ENCODE measurements at regions not wholly inside any gene's neighbourhood (a gene's known extent, or its start where the extent isn't known, plus 50 kb on each side); places are given as distances from the start of the nearest gene placed in this dataset.

GRCh38 chr14:45519766-45520165, 266.8 kb upstream of the MIS18BP1 start:
- WGBS (ENCODE audit: insufficient coverage, low coverage, missing lambda C conversion rate): 0% methylated on average over 1 of the region's 1 CpG
- CTCF ChIA-PET (ENCODE audit: low intra/inter-chr PET ratio): no interaction called here
- ATAC-seq (no peak), FAIRE-seq (no peak), DNase-seq (ENCODE audit: extremely low read depth in 1 of 4, low spot score in 3 of 4) (no peak)
- H3K4me2 ChIP-seq (ENCODE audit: insufficient read depth, low read length): no peak overlapping the region
- POLR2A ChIA-PET: no interaction called here
- no peaks in the 10 kb centered on the region for H3K79me2 ChIP-seq (ENCODE audit: control insufficient read depth, insufficient read depth, low read length)
- no peaks in the 10 kb centered on the region for H3K27me3 ChIP-seq (ENCODE audit: control insufficient read depth in 2 of 2, insufficient read depth in 2 of 2, low read length in 2 of 2)
- H3K9ac ChIP-seq (ENCODE audit: insufficient read depth in 1 of 2, low read depth in 2 of 2, low read length in 2 of 2): no peak overlapping the region
- H3K9me3 ChIP-seq (replicated peaks; ENCODE audit: control insufficient read depth, insufficient read depth, low read depth, low read length): no peaks in the 10 kb centered on the region
- no peaks in the 10 kb centered on the region for H3K4me1 ChIP-seq (replicated peaks in 1 of 2; ENCODE audit: control insufficient read depth in 2 of 2, insufficient read depth in 2 of 2, low read length in 2 of 2)
- intact Hi-C loops (cut with micrococcal nuclease): no loop called here
- H3K4me3 ChIP-seq: no peak overlapping the region
- H4K20me1 ChIP-seq (replicated peaks; ENCODE audit: control insufficient read depth, insufficient read depth, low read length): no peaks in the 10 kb centered on the region
- no peak overlapping the region for H3K27ac ChIP-seq (ENCODE audit: extremely low read depth, low read depth, low read length)
- in situ Hi-C loops (cut with MboI): no loop called here
- H3K9me1 ChIP-seq (ENCODE audit: control insufficient read depth, insufficient read depth, low read length): no peaks in the 10 kb centered on the region
- no peak overlapping the region for H2AFZ ChIP-seq (ENCODE audit: low read depth, low read length)
- no peak for TF ChIP-seq BCL6 (CRISPR knock-in tag; IDR thresholded peaks at IDR 0.05)
- no peak for TF ChIP-seq CREM (IDR thresholded peaks at IDR 0.05; ENCODE audit: low read depth)
- TF ChIP-seq, protein P1, sequence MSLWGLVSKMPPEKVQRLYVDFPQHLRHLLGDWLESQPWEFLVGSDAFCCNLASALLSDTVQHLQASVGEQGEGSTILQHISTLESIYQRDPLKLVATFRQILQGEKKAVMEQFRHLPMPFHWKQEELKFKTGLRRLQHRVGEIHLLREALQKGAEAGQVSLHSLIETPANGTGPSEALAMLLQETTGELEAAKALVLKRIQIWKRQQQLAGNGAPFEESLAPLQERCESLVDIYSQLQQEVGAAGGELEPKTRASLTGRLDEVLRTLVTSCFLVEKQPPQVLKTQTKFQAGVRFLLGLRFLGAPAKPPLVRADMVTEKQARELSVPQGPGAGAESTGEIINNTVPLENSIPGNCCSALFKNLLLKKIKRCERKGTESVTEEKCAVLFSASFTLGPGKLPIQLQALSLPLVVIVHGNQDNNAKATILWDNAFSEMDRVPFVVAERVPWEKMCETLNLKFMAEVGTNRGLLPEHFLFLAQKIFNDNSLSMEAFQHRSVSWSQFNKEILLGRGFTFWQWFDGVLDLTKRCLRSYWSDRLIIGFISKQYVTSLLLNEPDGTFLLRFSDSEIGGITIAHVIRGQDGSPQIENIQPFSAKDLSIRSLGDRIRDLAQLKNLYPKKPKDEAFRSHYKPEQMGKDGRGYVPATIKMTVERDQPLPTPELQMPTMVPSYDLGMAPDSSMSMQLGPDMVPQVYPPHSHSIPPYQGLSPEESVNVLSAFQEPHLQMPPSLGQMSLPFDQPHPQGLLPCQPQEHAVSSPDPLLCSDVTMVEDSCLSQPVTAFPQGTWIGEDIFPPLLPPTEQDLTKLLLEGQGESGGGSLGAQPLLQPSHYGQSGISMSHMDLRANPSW (CRISPR knock-in tag; IDR thresholded peaks at IDR 0.05): no peak
- no peak for TF ChIP-seq ILK (tag; IDR thresholded peaks at IDR 0.05; ENCODE audit: borderline replicate concordance, low read depth)
- no peaks in the 10 kb centered on the region for H3K36me3 ChIP-seq (ENCODE audit: control insufficient read depth, insufficient read depth, low read length)
- BruUV-seq (replicated peaks): no TSS peak

- Histone ChIP-seq H3K4me1 (replicated peaks in 1 of 2; ENCODE audit: control insufficient read depth in 2 of 2, insufficient read depth in 2 of 2, low read length in 2 of 2) (no peaks in the 10 kb centered on the region), H3K36me3 (ENCODE audit: control insufficient read depth, insufficient read depth, low read length) (no peaks in the 10 kb centered on the region), H3K4me2 (ENCODE audit: insufficient read depth, low read length) (no peak overlapping the region), H3K79me2 (ENCODE audit: control insufficient read depth, insufficient read depth, low read length) (no peaks in the 10 kb centered on the region), H3K4me3 (no peak overlapping the region), H3K27ac (ENCODE audit: extremely low read depth, low read depth, low read length) (no peak overlapping the region), H4K20me1 (replicated peaks; ENCODE audit: control insufficient read depth, insufficient read depth, low read length) (no peaks in the 10 kb centered on the region), H3K9me1 (ENCODE audit: control insufficient read depth, insufficient read depth, low read length) (no peaks in the 10 kb centered on the region), H3K9ac (ENCODE audit: insufficient read depth in 1 of 2, low read depth in 2 of 2, low read length in 2 of 2) (no peak overlapping the region), H3K27me3 (ENCODE audit: control insufficient read depth in 2 of 2, insufficient read depth in 2 of 2, low read length in 2 of 2) (no peaks in the 10 kb centered on the region), H2AFZ (ENCODE audit: low read depth, low read length) (no peak overlapping the region), H3K9me3 (replicated peaks; ENCODE audit: control insufficient read depth, insufficient read depth, low read depth, low read length) (no peaks in the 10 kb centered on the region)
- TF ChIP-seq RUNX1 (IDR thresholded peaks at IDR 0.05; ENCODE audit: low read depth) (no peak), EP400 (IDR thresholded peaks at IDR 0.05) (no peak), FOXJ3 (CRISPR knock-in tag; IDR thresholded peaks at IDR 0.05) (no peak), SREBF2 (CRISPR knock-in tag; IDR thresholded peaks at IDR 0.05) (no peak), NEUROD1 (IDR thresholded peaks at IDR 0.05; ENCODE audit: borderline replicate concordance, low read depth, low read length, partially characterized antibody) (no peak), ZNF165 (CRISPR knock-in tag; IDR thresholded peaks at IDR 0.05; ENCODE audit: borderline replicate concordance) (no peak), NFIC (IDR thresholded peaks at IDR 0.05) (no peak), HNRNPH1 (optimal IDR thresholded peaks at IDR 0.05; ENCODE audit: low read depth, low read length) (no peak)
- no peak for FAIRE-seq
- 7% methylated on average over 3 of the region's 4 CpGs for WGBS (ENCODE audit: insufficient coverage, low coverage, missing lambda C conversion rate)
- ChIA-PET CTCF (ENCODE audit: low intra/inter-chr PET ratio) (no interaction called here), POLR2A (no interaction called here)
- BruUV-seq (replicated peaks): no TSS peak
- no peak for ATAC-seq
- in situ Hi-C loops (cut with MboI) (no loop called here), intact Hi-C loops (cut with micrococcal nuclease) (no loop called here)
- DNase-seq (ENCODE audit: extremely low read depth in 1 of 4, low spot score in 3 of 4): no peak
Measured at GRCh38 chr14:45492876-45493275, 239.9 kb upstream of the MIS18BP1 start.
